Endodermal cell (in vitro differentiated cells): ENCODE measurements at regions not wholly inside any gene's neighbourhood (a gene's known extent, or its start where the extent isn't known, plus 50 kb on each side); places are given as distances from the start of the nearest gene placed in this dataset.

Experiments used
- DNase-seq: peaks from one replicate; pipeline ENCODE4 v3.0.0-alpha.2; 2017
- H3K27ac ChIP-seq: 2 replicates; pipeline ENCODE4 v1.5.1; 2013; ENCODE audit warnings: mild to moderate bottlenecking, low read depth, low read length, moderate library complexity
- H3K27me3 ChIP-seq: 2 replicates; pipeline ENCODE4 v1.6.1; 2013; ENCODE audit warnings: mild to moderate bottlenecking, low read length, moderate library complexity; ENCODE audit not compliant: insufficient read depth, control insufficient read depth, poor library complexity, severe bottlenecking
- H3K36me3 ChIP-seq: 2 replicates; pipeline ENCODE4 v1.7.0; 2013; ENCODE audit warnings: mild to moderate bottlenecking, low read length, moderate library complexity; ENCODE audit not compliant: control insufficient read depth, insufficient read depth
- H3K4me1 ChIP-seq: one replicate; pipeline ENCODE4 v1.7.0; 2013; ENCODE audit warnings: low read length; ENCODE audit not compliant: control insufficient read depth, insufficient read depth
- H3K4me3 ChIP-seq: 2 replicates; pipeline ENCODE4 v1.5.1; 2013; ENCODE audit warnings: mild to moderate bottlenecking, low read length, moderate library complexity
- H3K9ac ChIP-seq: 2 replicates; pipeline ENCODE4 v1.6.1; 2013; ENCODE audit warnings: mild to moderate bottlenecking, low read length, moderate library complexity; ENCODE audit not compliant: poor library complexity, severe bottlenecking; ENCODE audit errors: extremely low read depth
- H3K9me3 ChIP-seq: 2 replicates; pipeline ENCODE4 v1.6.1; 2013; ENCODE audit warnings: mild to moderate bottlenecking, low read length, moderate library complexity; ENCODE audit not compliant: control insufficient read depth
- H3K27ac Mint-ChIP-seq: 2 replicates; pipeline ENCODE4 v1.8.0; 2020; ENCODE audit warnings: mixed read lengths
- H3K27me3 Mint-ChIP-seq: 2 replicates; pipeline ENCODE4 v1.8.0; 2021; ENCODE audit warnings: mild to moderate bottlenecking, mixed read lengths; ENCODE audit not compliant: insufficient read depth
- H3K36me3 Mint-ChIP-seq: 2 replicates; pipeline ENCODE4 v1.8.0; 2020; ENCODE audit warnings: low read depth, mixed read lengths
- H3K4me1 Mint-ChIP-seq: 2 replicates; pipeline ENCODE4 v1.8.0; 2020; ENCODE audit warnings: mixed read lengths
- H3K4me3 Mint-ChIP-seq: 2 replicates; pipeline ENCODE4 v1.8.0; 2020; ENCODE audit warnings: mild to moderate bottlenecking, moderate library complexity, mixed read lengths
- H3K9me3 Mint-ChIP-seq: 2 replicates; pipeline ENCODE4 v1.8.0; 2020; ENCODE audit warnings: mild to moderate bottlenecking, mixed read lengths
- WGBS, 2 experiments: methylation state at CpG; one replicate each; pipeline versions ENCODE4 v1.1.5 to v1.1.7; 2013; ENCODE audit warnings: missing lambda C conversion rate in 2 of 2, mixed read lengths in 1 of 2; ENCODE audit not compliant: insufficient coverage in 1 of 2, insufficient read length in 1 of 2; 5-methylcytosine and 5-hydroxymethylcytosine counted together
- TF ChIP-seq, protein P1 (sequence below): fragments of 200-600 bp; sonication (generic); conservative IDR thresholded peaks from 2 replicates; pipeline ENCODE4 v1.5.0; 2021; ENCODE audit warnings: antibody characterized with exemption, mild to moderate bottlenecking

GRCh38 chr10:84077768-84078167, 61.5 kb upstream of the GHITM start:
- Histone ChIP-seq H3K9ac (no peak overlapping the region), H3K27me3 (no peaks in the 10 kb centered on the region), H3K4me3 (no peak overlapping the region), H3K4me1 (no peaks in the 10 kb centered on the region), H3K36me3 (no peaks in the 10 kb centered on the region), H3K9me3 (no peaks in the 10 kb centered on the region), H3K27ac (no peak overlapping the region)
- Mint-ChIP-seq H3K27ac (no peak overlapping the region), H3K4me3 (no peak overlapping the region), H3K36me3 (no peaks in the 10 kb centered on the region), H3K4me1 (peaks cover 39% of the 10 kb centered on the region), H3K27me3 (no peaks in the 10 kb centered on the region), H3K9me3 (no peaks in the 10 kb centered on the region)
- DNase-seq = no peak
- WGBS, 2 experiments = 97% methylated on average over 2 of the region's 2 CpGs; no CpG with 5 or more reads in 1 of the 2 experiments
- TF ChIP-seq, protein P1, sequence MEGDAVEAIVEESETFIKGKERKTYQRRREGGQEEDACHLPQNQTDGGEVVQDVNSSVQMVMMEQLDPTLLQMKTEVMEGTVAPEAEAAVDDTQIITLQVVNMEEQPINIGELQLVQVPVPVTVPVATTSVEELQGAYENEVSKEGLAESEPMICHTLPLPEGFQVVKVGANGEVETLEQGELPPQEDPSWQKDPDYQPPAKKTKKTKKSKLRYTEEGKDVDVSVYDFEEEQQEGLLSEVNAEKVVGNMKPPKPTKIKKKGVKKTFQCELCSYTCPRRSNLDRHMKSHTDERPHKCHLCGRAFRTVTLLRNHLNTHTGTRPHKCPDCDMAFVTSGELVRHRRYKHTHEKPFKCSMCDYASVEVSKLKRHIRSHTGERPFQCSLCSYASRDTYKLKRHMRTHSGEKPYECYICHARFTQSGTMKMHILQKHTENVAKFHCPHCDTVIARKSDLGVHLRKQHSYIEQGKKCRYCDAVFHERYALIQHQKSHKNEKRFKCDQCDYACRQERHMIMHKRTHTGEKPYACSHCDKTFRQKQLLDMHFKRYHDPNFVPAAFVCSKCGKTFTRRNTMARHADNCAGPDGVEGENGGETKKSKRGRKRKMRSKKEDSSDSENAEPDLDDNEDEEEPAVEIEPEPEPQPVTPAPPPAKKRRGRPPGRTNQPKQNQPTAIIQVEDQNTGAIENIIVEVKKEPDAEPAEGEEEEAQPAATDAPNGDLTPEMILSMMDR = no peak

DNA sequence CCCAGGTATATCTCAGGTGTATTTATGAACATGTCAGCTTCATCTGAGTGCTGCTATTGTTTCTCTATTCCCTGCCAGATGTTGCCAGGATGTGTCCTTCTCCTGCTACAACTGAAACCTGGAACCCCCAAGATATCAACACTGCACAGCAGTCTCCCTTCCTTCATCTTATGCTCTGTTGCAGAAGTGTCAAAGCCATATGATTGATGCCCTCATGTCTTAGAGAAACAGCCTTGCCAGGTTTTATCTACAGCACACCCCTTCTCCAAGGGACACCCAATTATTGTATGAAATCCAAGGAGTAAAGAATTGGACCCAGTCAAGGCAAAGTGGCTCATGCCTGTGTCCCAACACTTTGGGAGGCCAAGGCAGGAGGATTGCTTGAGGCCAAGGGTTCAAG, 60.5 kb upstream of the GHITM start:
- no peak overlapping the region for H3K9ac ChIP-seq
- no peaks in the 10 kb centered on the region for H3K27me3 ChIP-seq
- H3K27me3 Mint-ChIP-seq = no peaks in the 10 kb centered on the region
- no peaks in the 10 kb centered on the region for H3K9me3 Mint-ChIP-seq
- TF ChIP-seq, protein P1 = no peak
- no peaks in the 10 kb centered on the region for H3K36me3 Mint-ChIP-seq
- no peaks in the 10 kb centered on the region for H3K36me3 ChIP-seq
- no peak for DNase-seq
- H3K4me1 Mint-ChIP-seq = peaks cover 35% of the 10 kb centered on the region
- H3K27ac Mint-ChIP-seq = no peak overlapping the region
- no peaks in the 10 kb centered on the region for H3K4me1 ChIP-seq
- H3K9me3 ChIP-seq = peaks cover under 1% of the 10 kb centered on the region
- no peak overlapping the region for H3K27ac ChIP-seq
- no peak overlapping the region for H3K4me3 Mint-ChIP-seq
- H3K4me3 ChIP-seq = no peak overlapping the region

DNA sequence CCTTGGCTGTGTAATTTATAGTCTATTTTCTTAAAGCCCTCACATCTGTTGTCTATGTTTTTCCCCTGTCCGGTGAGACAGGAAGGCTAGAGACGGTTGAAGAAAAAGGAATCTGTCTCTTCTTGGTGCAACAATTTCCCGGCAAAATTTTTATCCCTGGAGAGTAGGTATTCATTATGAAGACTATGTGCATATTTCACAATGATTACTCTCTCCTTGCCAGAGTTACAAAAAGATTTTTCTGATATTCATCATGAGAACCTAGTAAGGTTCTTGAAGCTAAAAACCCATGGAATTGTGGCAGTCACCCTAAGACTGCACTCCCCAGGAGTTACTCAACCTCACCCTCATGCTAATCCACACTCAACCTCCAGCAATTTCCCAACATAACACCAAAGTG, 55.0 kb upstream of the GHITM start:
- 96 to 100% methylated on average over 3 of the region's 3 CpGs for WGBS, 2 experiments
- no peak overlapping the region for H3K9ac ChIP-seq
- H3K36me3 Mint-ChIP-seq = no peaks in the 10 kb centered on the region

More for the DNA sequence above, 55.0 kb upstream of the GHITM start:
- H3K9me3 Mint-ChIP-seq = peaks cover 17% of the 10 kb centered on the region
- Histone ChIP-seq H3K4me3 (no peak overlapping the region), H3K27me3 (no peaks in the 10 kb centered on the region), H3K36me3 (no peaks in the 10 kb centered on the region), H3K27ac (no peak overlapping the region), H3K4me1 (no peaks in the 10 kb centered on the region), H3K9me3 (peaks cover 18% of the 10 kb centered on the region)
- H3K4me3 Mint-ChIP-seq = no peak overlapping the region
- H3K27ac Mint-ChIP-seq = no peak overlapping the region
- TF ChIP-seq, protein P1 = no peak
- H3K27me3 Mint-ChIP-seq = peaks cover 3% of the 10 kb centered on the region
- DNase-seq = no peak
- peaks cover 16% of the 10 kb centered on the region for H3K4me1 Mint-ChIP-seq
